ENCODE measurements at regions not wholly inside any gene's neighbourhood (a gene's known extent, or its start where the extent isn't known, plus 50 kb on each side); places are given as distances from the start of the nearest gene placed in this dataset.
"Not testable (repeated sequence)": the region's sequence is repeated elsewhere in the genome, so short reads cannot be mapped to it uniquely, and the experiment has no call there.

DNA sequence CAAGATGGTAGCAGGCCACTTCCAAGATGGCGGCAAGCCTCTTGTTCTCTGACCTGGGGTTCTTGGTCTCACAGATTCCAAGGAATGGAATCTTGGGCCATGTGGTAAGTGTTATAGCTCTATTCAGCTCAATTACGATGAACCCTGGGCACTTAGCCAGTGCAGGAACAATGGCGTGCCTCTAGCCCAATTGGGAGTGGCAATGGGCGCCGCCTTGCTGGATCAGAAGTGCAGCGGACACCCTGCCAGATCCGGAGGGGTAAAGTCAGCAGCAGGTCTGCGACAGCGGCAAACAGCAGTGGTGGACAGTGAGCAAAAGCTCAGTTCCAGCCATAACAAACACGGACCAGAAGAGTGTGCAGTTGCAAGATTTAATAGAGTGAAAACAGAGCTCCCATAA is 263.2 kb upstream of the SEMA3C start:
- not testable (repeated sequence) for TF ChIP-seq EZH2phosphoT487 (IDR thresholded peaks at IDR 0.05; ENCODE audit: borderline replicate concordance)
- TF ChIP-seq, protein P1, sequence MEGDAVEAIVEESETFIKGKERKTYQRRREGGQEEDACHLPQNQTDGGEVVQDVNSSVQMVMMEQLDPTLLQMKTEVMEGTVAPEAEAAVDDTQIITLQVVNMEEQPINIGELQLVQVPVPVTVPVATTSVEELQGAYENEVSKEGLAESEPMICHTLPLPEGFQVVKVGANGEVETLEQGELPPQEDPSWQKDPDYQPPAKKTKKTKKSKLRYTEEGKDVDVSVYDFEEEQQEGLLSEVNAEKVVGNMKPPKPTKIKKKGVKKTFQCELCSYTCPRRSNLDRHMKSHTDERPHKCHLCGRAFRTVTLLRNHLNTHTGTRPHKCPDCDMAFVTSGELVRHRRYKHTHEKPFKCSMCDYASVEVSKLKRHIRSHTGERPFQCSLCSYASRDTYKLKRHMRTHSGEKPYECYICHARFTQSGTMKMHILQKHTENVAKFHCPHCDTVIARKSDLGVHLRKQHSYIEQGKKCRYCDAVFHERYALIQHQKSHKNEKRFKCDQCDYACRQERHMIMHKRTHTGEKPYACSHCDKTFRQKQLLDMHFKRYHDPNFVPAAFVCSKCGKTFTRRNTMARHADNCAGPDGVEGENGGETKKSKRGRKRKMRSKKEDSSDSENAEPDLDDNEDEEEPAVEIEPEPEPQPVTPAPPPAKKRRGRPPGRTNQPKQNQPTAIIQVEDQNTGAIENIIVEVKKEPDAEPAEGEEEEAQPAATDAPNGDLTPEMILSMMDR (conservative IDR thresholded peaks at IDR 0.05; ENCODE audit: low read length) = not testable (repeated sequence)
